ENCODE measurements at regions not wholly inside any gene's neighbourhood (a gene's known extent, or its start where the extent isn't known, plus 50 kb on each side); places are given as distances from the start of the nearest gene placed in this dataset.
"Not testable (repeated sequence)": the region's sequence is repeated elsewhere in the genome, so short reads cannot be mapped to it uniquely, and the experiment has no call there.

DNA sequence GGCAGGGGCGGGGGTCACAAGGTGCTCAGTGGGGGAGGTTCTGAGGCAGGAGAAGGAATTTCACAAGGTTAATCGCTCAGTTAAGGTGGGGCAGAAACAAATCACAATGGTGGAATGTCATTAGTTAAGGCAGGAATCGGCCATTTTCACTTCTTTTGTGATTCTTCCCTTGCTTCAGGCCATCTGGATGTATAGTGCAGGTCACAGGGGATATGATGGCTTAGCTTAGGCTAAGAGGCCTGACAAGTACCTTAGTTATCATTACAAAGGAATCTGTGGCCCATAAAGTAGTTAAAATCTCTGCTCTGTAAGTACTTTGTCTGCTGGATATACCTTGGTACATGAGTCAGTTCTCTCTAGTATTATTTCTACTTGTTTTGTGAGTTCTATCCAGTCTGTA lies 79.6 kb upstream of the IL1RAPL1 start:
- TF ChIP-seq, protein P1, sequence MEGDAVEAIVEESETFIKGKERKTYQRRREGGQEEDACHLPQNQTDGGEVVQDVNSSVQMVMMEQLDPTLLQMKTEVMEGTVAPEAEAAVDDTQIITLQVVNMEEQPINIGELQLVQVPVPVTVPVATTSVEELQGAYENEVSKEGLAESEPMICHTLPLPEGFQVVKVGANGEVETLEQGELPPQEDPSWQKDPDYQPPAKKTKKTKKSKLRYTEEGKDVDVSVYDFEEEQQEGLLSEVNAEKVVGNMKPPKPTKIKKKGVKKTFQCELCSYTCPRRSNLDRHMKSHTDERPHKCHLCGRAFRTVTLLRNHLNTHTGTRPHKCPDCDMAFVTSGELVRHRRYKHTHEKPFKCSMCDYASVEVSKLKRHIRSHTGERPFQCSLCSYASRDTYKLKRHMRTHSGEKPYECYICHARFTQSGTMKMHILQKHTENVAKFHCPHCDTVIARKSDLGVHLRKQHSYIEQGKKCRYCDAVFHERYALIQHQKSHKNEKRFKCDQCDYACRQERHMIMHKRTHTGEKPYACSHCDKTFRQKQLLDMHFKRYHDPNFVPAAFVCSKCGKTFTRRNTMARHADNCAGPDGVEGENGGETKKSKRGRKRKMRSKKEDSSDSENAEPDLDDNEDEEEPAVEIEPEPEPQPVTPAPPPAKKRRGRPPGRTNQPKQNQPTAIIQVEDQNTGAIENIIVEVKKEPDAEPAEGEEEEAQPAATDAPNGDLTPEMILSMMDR (IDR thresholded peaks at IDR 0.05; ENCODE audit: insufficient read depth, low read depth, low read length), result not testable (repeated sequence)
- TF ChIP-seq EZH2 (IDR thresholded peaks at IDR 0.05; ENCODE audit: insufficient read depth, low read length), result not testable (repeated sequence)
